Hematopoietic multipotent progenitor cell treated with erythropoietin and hydrocortisone succinate and interleukin-3 and kit ligand, for 8 days (in vitro differentiated cells): ENCODE measurements at regions not wholly inside any gene's neighbourhood (a gene's known extent, or its start where the extent isn't known, plus 50 kb on each side); places are given as distances from the start of the nearest gene placed in this dataset.
"Not testable (repeated sequence)": the region's sequence is repeated elsewhere in the genome, so short reads cannot be mapped to it uniquely, and the experiment has no call there.

Experiments
- DNase-seq: peaks from one replicate; pipeline ENCODE4 v3.0.0-alpha.2; 2015

- DNase-seq, result no peak
Observed at GRCh38 chr6:103504501-103505154, 1355.1 kb downstream of the HACE1 start.

- not testable (repeated sequence) for DNase-seq
Observed at GRCh38 chr6:103496588-103496987, 1363.1 kb downstream of the HACE1 start.

- no peak for DNase-seq
Observed at GRCh38 chr6:103456652-103457051, 1403.1 kb downstream of the HACE1 start.

GRCh38 chr6:103455275-103455674 is 1404.4 kb downstream of the HACE1 start:
- no peak for DNase-seq

- no peak for DNase-seq
Observed at GRCh38 chr6:103409475-103409874, 1450.2 kb downstream of the HACE1 start.

- no peak for DNase-seq
Observed at GRCh38 chr6:103405321-103405720, 1454.4 kb downstream of the HACE1 start.

GRCh38 chr6:103404799-103405198 is 1454.9 kb downstream of the HACE1 start:
- DNase-seq, result no peak

GRCh38 chr6:103396768-103397167 is 1463.0 kb downstream of the HACE1 start:
- no peak for DNase-seq

- DNase-seq, result no peak
Observed at GRCh38 chr6:103379272-103379671, 1480.4 kb downstream of the HACE1 start.

GRCh38 chr6:103367212-103367611 is 1492.5 kb downstream of the HACE1 start:
- no peak for DNase-seq

- no peak for DNase-seq
Observed at GRCh38 chr6:103356531-103356930, 1503.2 kb downstream of the HACE1 start.

- DNase-seq, result no peak
Observed at GRCh38 chr6:103344554-103345163, 1515.1 kb downstream of the HACE1 start.

GRCh38 chr6:103335412-103335811 is 1524.3 kb downstream of the HACE1 start:
- DNase-seq, result no peak

- DNase-seq, result no peak
Observed at GRCh38 chr6:103326760-103327757, 1532.7 kb downstream of the HACE1 start.

- DNase-seq, result no peak
Observed at GRCh38 chr6:103313432-103313831, 1546.3 kb downstream of the HACE1 start.

- not testable (repeated sequence) for DNase-seq
Observed at GRCh38 chr6:103294376-103294775, 1565.3 kb downstream of the HACE1 start.

GRCh38 chr6:103284835-103285234 is 1574.9 kb downstream of the HACE1 start:
- DNase-seq, result no peak

GRCh38 chr6:103280417-103280816 is 1579.3 kb downstream of the HACE1 start:
- DNase-seq, result no peak

- no peak for DNase-seq
Observed at GRCh38 chr6:103277936-103278335, 1581.8 kb downstream of the HACE1 start.

GRCh38 chr6:103273048-103273447 is 1586.7 kb downstream of the HACE1 start:
- DNase-seq, result peak; percentile 1

- no peak for DNase-seq
Observed at GRCh38 chr6:103269581-103269980, 1590.1 kb downstream of the HACE1 start.

GRCh38 chr6:103268335-103268734 is 1591.4 kb downstream of the HACE1 start:
- no peak for DNase-seq

GRCh38 chr6:103264020-103264419 is 1595.7 kb downstream of the HACE1 start:
- DNase-seq, result no peak

- DNase-seq, result no peak
Observed at GRCh38 chr6:103255132-103255531, 1604.6 kb downstream of the HACE1 start.
